ENCODE measurements at regions not wholly inside any gene's neighbourhood (a gene's known extent, or its start where the extent isn't known, plus 50 kb on each side); places are given as distances from the start of the nearest gene placed in this dataset.

DNA sequence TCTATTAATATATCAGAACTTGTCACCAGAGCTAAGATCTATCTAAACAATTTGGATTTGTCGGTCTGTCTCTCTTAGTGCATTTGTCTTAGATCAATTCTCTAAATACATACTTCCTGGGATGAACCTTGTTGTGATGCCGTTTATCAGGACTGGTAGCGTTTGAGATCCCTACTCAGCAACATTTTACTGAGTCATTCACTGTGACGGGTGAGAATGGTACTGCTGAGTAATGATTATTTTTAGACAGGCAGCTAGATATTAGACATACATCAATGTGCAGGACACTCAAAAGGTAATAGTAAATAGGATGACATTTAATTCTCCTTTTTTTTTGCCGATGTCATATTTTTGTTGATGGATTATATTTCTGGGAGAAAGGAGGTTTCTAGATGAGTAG is 209.0 kb downstream of the CSNK1G3 start:
- H3K27ac ChIP-seq = no peak overlapping the region
- TF ChIP-seq, protein P1, sequence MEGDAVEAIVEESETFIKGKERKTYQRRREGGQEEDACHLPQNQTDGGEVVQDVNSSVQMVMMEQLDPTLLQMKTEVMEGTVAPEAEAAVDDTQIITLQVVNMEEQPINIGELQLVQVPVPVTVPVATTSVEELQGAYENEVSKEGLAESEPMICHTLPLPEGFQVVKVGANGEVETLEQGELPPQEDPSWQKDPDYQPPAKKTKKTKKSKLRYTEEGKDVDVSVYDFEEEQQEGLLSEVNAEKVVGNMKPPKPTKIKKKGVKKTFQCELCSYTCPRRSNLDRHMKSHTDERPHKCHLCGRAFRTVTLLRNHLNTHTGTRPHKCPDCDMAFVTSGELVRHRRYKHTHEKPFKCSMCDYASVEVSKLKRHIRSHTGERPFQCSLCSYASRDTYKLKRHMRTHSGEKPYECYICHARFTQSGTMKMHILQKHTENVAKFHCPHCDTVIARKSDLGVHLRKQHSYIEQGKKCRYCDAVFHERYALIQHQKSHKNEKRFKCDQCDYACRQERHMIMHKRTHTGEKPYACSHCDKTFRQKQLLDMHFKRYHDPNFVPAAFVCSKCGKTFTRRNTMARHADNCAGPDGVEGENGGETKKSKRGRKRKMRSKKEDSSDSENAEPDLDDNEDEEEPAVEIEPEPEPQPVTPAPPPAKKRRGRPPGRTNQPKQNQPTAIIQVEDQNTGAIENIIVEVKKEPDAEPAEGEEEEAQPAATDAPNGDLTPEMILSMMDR (IDR thresholded peaks at IDR 0.05) = no peak
- TF ChIP-seq ZFX (IDR thresholded peaks at IDR 0.05; ENCODE audit: borderline replicate concordance) = no peak

DNA sequence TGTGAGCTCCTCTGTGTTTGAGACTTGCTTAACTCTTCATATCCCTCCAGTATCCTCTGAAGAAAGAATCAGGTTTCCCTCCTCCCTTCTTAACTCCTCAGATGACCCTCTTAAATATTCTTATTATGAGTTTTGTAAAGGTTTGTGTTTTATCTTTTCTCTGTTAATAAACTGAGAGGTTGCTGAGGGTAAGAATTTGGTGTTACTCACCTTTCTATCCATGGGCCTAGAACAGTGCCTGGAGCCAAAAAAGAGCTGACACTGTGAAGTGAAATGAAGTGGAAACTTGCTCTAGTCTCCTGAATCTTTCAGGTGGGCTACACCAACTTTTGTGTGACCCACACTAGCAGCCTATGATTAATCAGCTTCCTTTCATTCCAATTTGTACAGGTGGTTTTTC is 208.4 kb downstream of the CSNK1G3 start:
- no peak for TF ChIP-seq ZFX (IDR thresholded peaks at IDR 0.05; ENCODE audit: borderline replicate concordance)
- TF ChIP-seq, protein P1 (IDR thresholded peaks at IDR 0.05) = no peak

DNA sequence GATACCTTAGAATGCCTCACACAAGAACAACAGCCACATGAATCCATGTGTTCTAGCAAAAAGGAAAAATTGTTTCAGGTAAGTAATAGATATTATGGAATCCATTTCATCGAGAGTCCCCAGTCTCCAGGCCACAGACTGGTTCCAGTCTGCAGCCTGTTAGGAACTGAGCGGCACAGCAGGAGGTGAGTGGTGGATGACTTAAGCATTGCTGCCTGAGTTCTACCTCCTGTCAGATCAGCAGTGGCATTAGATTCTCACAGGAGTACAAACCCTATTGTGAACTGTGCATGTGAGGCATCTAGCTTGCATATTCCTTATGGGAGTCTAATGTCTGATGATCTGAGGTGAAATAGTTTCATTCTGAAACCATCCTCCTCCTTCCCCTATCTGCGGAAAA is 207.0 kb downstream of the CSNK1G3 start:
- H3K27ac ChIP-seq = no peak overlapping the region
- TF ChIP-seq, protein P1 (IDR thresholded peaks at IDR 0.05) = no peak
- no peak for TF ChIP-seq ZFX (IDR thresholded peaks at IDR 0.05; ENCODE audit: borderline replicate concordance)

More for the DNA sequence above, 208.4 kb downstream of the CSNK1G3 start:
- H3K27ac ChIP-seq = no peak overlapping the region

DNA sequence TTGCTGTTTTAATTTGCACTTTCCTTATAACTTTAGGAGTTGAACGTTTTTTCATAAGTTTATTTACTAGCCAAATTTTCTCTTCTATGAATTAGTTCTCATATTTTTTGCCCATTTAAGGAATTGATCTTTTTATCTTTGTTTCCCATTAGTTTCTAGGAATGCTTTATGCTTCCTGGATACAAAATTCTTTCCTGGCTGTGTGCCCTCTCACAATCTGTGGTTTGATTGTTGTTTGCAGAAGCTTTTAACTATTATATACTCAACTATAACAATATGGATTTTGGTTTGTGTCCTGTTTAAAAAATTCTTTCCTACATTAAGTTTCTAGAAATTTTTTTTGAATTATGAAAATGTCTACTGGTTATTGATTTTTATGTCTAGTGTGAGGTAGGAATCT is 206.3 kb downstream of the CSNK1G3 start:
- TF ChIP-seq, protein P1 (IDR thresholded peaks at IDR 0.05) = no peak
- TF ChIP-seq ZFX (IDR thresholded peaks at IDR 0.05; ENCODE audit: borderline replicate concordance) = no peak
- no peak overlapping the region for H3K27ac ChIP-seq

DNA sequence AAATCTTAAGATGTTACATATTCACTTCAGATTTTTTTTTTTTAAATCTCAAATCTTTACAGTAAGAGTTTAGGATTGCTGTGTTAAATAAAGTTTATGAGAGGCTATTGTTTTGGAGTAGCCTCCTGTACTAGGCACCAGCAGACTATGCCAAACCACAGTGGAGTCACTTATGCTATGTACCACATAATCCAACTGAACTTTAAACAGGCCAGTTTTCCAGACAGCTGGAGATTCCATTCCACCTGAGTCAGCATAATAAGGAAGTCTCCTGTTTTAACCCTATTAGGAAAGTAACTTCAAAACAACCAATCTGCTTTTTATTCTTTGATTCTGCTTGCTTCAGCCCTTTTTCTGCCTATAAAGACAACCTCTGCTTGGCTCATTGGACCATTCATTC is 205.2 kb downstream of the CSNK1G3 start:
- TF ChIP-seq, protein P1 (IDR thresholded peaks at IDR 0.05) = no peak
- no peak for TF ChIP-seq ZFX (IDR thresholded peaks at IDR 0.05; ENCODE audit: borderline replicate concordance)
- H3K27ac ChIP-seq = no peak overlapping the region

DNA sequence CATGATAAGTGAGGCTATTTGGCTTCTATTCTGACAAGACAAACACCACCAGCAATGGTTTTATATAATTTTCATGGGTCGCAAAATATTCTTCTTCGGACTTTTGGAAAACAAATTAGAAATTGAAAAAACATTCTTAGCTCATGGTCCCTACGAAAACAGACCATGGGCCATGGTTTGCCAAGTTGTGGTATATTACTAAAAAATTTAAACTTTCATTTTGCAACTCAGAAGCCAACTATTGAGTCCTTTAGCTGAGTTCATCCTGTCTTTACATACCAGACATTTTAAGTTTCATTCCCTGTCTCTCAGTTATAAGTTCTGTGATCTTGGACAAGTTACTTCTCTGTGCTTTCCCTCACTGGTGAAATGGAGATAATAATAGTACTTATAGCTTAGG is 198.1 kb downstream of the CSNK1G3 start:
- no peak overlapping the region for H3K27ac ChIP-seq
- no peak for TF ChIP-seq ZFX (IDR thresholded peaks at IDR 0.05; ENCODE audit: borderline replicate concordance)
- TF ChIP-seq, protein P1 (IDR thresholded peaks at IDR 0.05) = no peak

DNA sequence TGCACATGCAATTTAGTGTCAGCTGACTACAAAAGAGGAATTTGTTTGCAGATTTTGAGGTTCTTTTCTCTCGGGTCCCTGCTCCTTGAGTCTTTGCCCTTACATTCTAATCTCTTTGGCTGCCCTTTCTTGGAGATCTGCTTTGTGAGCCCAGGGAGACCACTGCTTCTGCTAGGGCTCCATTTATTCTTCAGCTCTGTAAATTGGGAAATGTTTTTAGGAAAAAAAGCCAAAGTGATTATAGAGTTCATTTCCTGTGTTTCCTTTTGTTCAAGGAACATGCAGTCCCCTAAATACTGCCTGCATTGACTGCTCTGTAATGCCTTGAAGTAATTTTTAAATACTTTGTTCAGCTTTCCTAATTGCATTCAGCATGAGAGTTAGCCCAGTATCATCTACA is 197.4 kb downstream of the CSNK1G3 start:
- no peak for TF ChIP-seq ZFX (IDR thresholded peaks at IDR 0.05; ENCODE audit: borderline replicate concordance)
- TF ChIP-seq, protein P1 (IDR thresholded peaks at IDR 0.05) = no peak

More for the DNA sequence above, 197.4 kb downstream of the CSNK1G3 start:
- no peak overlapping the region for H3K27ac ChIP-seq

All from 22Rv1 (cell line).